Caco-2 (cell line): ENCODE measurements at regions not wholly inside any gene's neighbourhood (a gene's known extent, or its start where the extent isn't known, plus 50 kb on each side); places are given as distances from the start of the nearest gene placed in this dataset.

Experiments
- BruUV-seq: library from RNA; stranded (reverse); fragments of 400-500 nt; replicated peaks from 2 replicates; lab custom pipeline; 2021; lab: Mats Ljungman, UMichigan
- CTCF ChIA-PET: fragments of 300-600 bp; sonication (Branson Sonifier 250); formaldehyde crosslinking; loops from one replicate; lab custom pipeline; 2022; ENCODE audit warnings: antibody characterized with exemption; lab: Charles Lee
- POLR2A ChIA-PET: fragments of 300-600 bp; sonication (Branson Sonifier 250); formaldehyde crosslinking; loops from one replicate; lab custom pipeline; 2022; ENCODE audit warnings: antibody characterized with exemption; lab: Charles Lee
- DNase-seq, 2 experiments: peaks; one replicate each; pipeline versions ENCODE4 v3.0.0 to v3.0.0-alpha.2; 2020 to 2022
- H3K27me3 ChIP-seq: replicated peaks from 2 replicates; pipeline ENCODE4 v1.6.0; 2011; ENCODE audit warnings: low read length; ENCODE audit not compliant: control insufficient read depth, insufficient read depth
- H3K36me3 ChIP-seq: 2 replicates; pipeline ENCODE4 v1.5.1; 2011; ENCODE audit warnings: low read length; ENCODE audit not compliant: control insufficient read depth, insufficient read depth
- H3K4me1 ChIP-seq: fragments of 250-450 bp; sonication (Bioruptor Pico); 2 replicates; pipeline ENCODE4 v1.5.1; 2020; ENCODE audit warnings: mild to moderate bottlenecking
- H3K4me3 ChIP-seq: 2 replicates; pipeline ENCODE4 v1.5.1; 2011; ENCODE audit warnings: low read depth, mild to moderate bottlenecking, control low read depth, low read length
- H3K9me3 ChIP-seq: fragments of 250-450 bp; sonication (Bioruptor Pico); 2 replicates; pipeline ENCODE4 v1.5.1; 2020; ENCODE audit warnings: mild to moderate bottlenecking, moderate library complexity
- H3K27ac Mint-ChIP-seq: one replicate; pipeline ENCODE4 v1.8.0; 2022; ENCODE audit warnings: mixed read lengths; ENCODE audit not compliant: unreplicated experiment
- H3K27me3 Mint-ChIP-seq: one replicate; pipeline ENCODE4 v1.8.0; 2022; ENCODE audit warnings: mixed read lengths; ENCODE audit not compliant: insufficient read depth, unreplicated experiment
- H3K36me3 Mint-ChIP-seq: one replicate; pipeline ENCODE4 v1.8.0; 2022; ENCODE audit warnings: mild to moderate bottlenecking, mixed read lengths; ENCODE audit not compliant: insufficient read depth, unreplicated experiment
- H3K4me1 Mint-ChIP-seq: one replicate; pipeline ENCODE4 v1.8.0; 2022; ENCODE audit warnings: low read depth, mixed read lengths; ENCODE audit not compliant: unreplicated experiment
- H3K4me3 Mint-ChIP-seq: one replicate; pipeline ENCODE4 v1.8.0; 2022; ENCODE audit warnings: mild to moderate bottlenecking, moderate library complexity, mixed read lengths; ENCODE audit not compliant: unreplicated experiment
- H3K9me3 Mint-ChIP-seq: one replicate; pipeline ENCODE4 v1.8.0; 2022; ENCODE audit warnings: mixed read lengths; ENCODE audit not compliant: unreplicated experiment
- CTCF ChIP-seq, 2 experiments: fragments of 200-600 bp in 1 of 2; IDR thresholded peaks; 1 replicate in 1 of 2; 2 replicates in 1 of 2; pipeline versions ENCODE4 v1.5.1 to v1.8.0; 2011 to 2022; ENCODE audit warnings: antibody characterized with exemption in 1 of 2, control low read depth in 1 of 2, inconsistent platforms in 1 of 2, low read depth in 1 of 2, low read length in 1 of 2, mild to moderate bottlenecking in 1 of 2, moderate library complexity in 1 of 2; ENCODE audit not compliant: insufficient read depth in 1 of 2, severe bottlenecking in 1 of 2, unreplicated experiment in 1 of 2
- intact Hi-C: fragments of 100-400 bp; cut with micrococcal nuclease; formaldehyde crosslinking; loops from one replicate; pipeline ENCODE4 v1.10.0; 2022; ENCODE audit not compliant: unreplicated experiment

GRCh38 chr16:51682905-51683304 is 531.8 kb upstream of the SALL1 start:
- H3K27ac Mint-ChIP-seq: no peak overlapping the region
- Histone ChIP-seq H3K9me3 (no peaks in the 10 kb centered on the region), H3K4me1 (no peaks in the 10 kb centered on the region), H3K27me3 (no peaks in the 10 kb centered on the region), H3K4me3 (no peak overlapping the region), H3K36me3 (no peaks in the 10 kb centered on the region)
- TF ChIP-seq CTCF (IDR thresholded peaks at IDR 0.05; ENCODE audit: insufficient read depth in 1 of 2, low read depth in 1 of 2, low read length in 1 of 2, severe bottlenecking in 1 of 2, unreplicated experiment in 1 of 2): no peak
- BruUV-seq: no TSS peak
- ChIA-PET POLR2A (no interaction called here), CTCF (no interaction called here)
- no peaks in the 10 kb centered on the region for H3K4me1 Mint-ChIP-seq
- intact Hi-C loops: no loop called here
- DNase-seq: no peak
- H3K36me3 Mint-ChIP-seq: no peaks in the 10 kb centered on the region
- peaks cover 1% of the 10 kb centered on the region for H3K9me3 Mint-ChIP-seq
- no peak overlapping the region for H3K4me3 Mint-ChIP-seq
- peaks cover 15% of the 10 kb centered on the region for H3K27me3 Mint-ChIP-seq

GRCh38 chr16:51674615-51675014 is 523.5 kb upstream of the SALL1 start:
- no peaks in the 10 kb centered on the region for H3K9me3 ChIP-seq
- Mint-ChIP-seq H3K4me1 (no peaks in the 10 kb centered on the region), H3K27ac (no peak overlapping the region), H3K27me3 (peaks cover 9% of the 10 kb centered on the region), H3K9me3 (no peaks in the 10 kb centered on the region), H3K36me3 (no peaks in the 10 kb centered on the region), H3K4me3 (no peak overlapping the region)
- BruUV-seq: no TSS peak
- ChIA-PET CTCF (no interaction called here), POLR2A (no interaction called here)
- intact Hi-C loops: no loop called here
- no peak for TF ChIP-seq CTCF (IDR thresholded peaks at IDR 0.05; ENCODE audit: insufficient read depth in 1 of 2, low read depth in 1 of 2, low read length in 1 of 2, severe bottlenecking in 1 of 2, unreplicated experiment in 1 of 2)
- no peaks in the 10 kb centered on the region for H3K4me1 ChIP-seq
- no peak overlapping the region for H3K4me3 ChIP-seq
- H3K27me3 ChIP-seq: no peaks in the 10 kb centered on the region
- DNase-seq: no peak
- H3K36me3 ChIP-seq: no peaks in the 10 kb centered on the region

DNA sequence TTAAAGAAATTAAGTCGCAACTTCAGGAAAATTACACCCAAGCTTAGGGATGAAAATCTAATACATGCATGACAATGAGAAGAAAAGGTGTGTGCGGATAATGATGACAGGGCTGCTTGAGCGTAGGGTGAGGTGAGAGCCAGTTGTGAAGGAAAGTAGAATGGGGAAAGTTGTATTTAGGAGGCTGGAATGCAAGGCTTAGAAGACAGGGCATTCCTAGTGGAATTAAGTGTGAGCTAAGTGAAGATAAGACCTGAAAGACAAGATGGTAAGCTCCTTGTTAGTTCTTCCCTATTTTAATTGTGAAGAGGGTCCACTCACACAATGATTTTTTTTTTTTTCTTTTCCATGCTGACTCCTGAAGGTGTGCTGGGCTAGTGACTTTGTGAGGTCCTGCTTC is 519.5 kb upstream of the SALL1 start:
- Mint-ChIP-seq H3K9me3 (no peaks in the 10 kb centered on the region), H3K4me1 (no peaks in the 10 kb centered on the region), H3K36me3 (no peaks in the 10 kb centered on the region), H3K4me3 (no peak overlapping the region), H3K27ac (no peak overlapping the region), H3K27me3 (peaks cover 14% of the 10 kb centered on the region)
- POLR2A ChIA-PET: no interaction called here
- Histone ChIP-seq H3K36me3 (no peaks in the 10 kb centered on the region), H3K4me1 (no peaks in the 10 kb centered on the region), H3K4me3 (no peak overlapping the region), H3K9me3 (no peaks in the 10 kb centered on the region), H3K27me3 (no peaks in the 10 kb centered on the region)
- no TSS peak for BruUV-seq
- CTCF ChIA-PET: interaction anchor here (0.6 kb wide), 1 partner anchor 571 kb away, joined by 3 read pairs; no protein-coding TSS in a partner anchor
- no peak for DNase-seq
- no peak for TF ChIP-seq CTCF (IDR thresholded peaks at IDR 0.05; ENCODE audit: insufficient read depth in 1 of 2, low read depth in 1 of 2, low read length in 1 of 2, severe bottlenecking in 1 of 2, unreplicated experiment in 1 of 2)
- intact Hi-C loops: no loop called here
